NT2/D1 (cell line): ENCODE measurements at regions not wholly inside any gene's neighbourhood (a gene's known extent, or its start where the extent isn't known, plus 50 kb on each side); places are given as distances from the start of the nearest gene placed in this dataset.

Experiments
- SUZ12 ChIP-seq: IDR thresholded peaks from 2 replicates; pipeline ENCODE4 v1.6.1; 2011; ENCODE audit not compliant: insufficient read length, insufficient read depth; ENCODE audit errors: extremely low read depth
- YY1 ChIP-seq: IDR thresholded peaks from 2 replicates; pipeline ENCODE4 v1.6.1; 2011; ENCODE audit not compliant: insufficient read length, insufficient read depth

- TF ChIP-seq YY1, result no peak
- no peak for TF ChIP-seq SUZ12
Measured at GRCh38 chr3:22172964-22173363, 422.0 kb upstream of the ZNF385D start.
